HK-2 (cell line): ENCODE measurements at regions not wholly inside any gene's neighbourhood (a gene's known extent, or its start where the extent isn't known, plus 50 kb on each side); places are given as distances from the start of the nearest gene placed in this dataset.

Source experiments
- DNase-seq: peaks from one replicate; pipeline ENCODE4 v3.0.0-alpha.2; 2018; ENCODE audit not compliant: unreplicated experiment

DNA sequence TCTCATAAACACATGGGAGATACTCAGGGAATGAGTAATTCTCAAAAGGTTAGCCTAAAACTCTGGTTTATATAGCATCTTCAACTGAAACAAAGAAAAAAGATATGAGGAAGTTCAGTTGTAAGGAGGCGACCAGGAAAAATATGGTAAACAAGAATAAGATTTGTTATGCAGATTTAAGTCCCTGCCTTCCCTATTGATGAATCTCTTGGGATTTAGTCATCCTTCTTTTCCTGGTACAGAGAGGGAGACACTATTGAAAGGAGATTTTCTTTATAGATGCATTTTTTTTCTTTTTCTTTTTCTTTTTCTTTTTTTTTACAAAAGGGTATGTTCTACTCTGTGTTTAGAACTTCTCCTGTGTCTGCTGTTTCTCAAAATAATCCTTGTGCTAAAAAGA lies 557.5 kb downstream of the DNAJB9 start:
- DNase-seq = no peak

DNA sequence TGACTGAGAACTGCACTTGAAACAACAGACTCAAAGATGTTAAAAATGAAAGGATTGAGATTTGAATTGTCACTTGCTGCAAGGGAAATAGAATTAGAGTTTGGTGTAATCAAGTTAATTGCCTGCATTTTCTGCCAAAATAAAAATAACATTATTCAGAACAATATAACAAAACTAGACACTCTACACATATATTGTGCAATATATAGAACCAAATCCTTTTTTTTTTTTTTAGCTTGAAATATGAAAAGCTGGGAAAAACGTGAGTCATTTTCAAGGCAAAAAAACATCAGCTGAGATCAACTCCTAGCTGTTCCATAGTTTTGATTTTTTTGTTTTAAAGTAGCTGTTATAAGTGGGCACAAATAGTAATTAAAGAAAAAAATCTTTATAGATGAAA lies 561.5 kb downstream of the DNAJB9 start:
- DNase-seq = no peak

GRCh38 chr7:109136893-109137292 lies 567.2 kb downstream of the DNAJB9 start:
- DNase-seq = no peak

GRCh38 chr7:109154748-109155147 lies 585.1 kb downstream of the DNAJB9 start:
- no peak for DNase-seq

GRCh38 chr7:109158246-109158645 lies 588.6 kb downstream of the DNAJB9 start:
- no peak for DNase-seq

DNA sequence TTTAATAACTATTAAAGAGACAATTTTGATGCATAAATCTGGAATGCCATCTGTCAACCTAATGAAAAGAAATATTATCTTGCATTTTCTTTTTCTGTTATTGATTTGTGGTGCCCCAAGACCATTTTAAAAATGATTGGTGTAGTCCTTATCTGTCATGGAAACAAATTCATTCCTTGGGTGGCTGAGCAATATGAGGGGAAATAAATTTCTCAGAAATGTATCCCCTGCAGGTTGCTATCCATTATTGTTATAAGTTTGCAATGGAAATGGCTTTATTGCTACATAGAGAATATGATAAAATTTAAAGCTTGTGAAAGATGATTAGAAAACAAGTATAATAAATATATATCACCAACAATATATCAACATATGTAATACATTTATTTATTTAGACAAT lies 607.0 kb downstream of the DNAJB9 start:
- DNase-seq = no peak

- no peak for DNase-seq
Observed at GRCh38 chr7:109178342-109178741, 608.7 kb downstream of the DNAJB9 start.

- DNase-seq = no peak
Observed at GRCh38 chr7:109179601-109180000, 609.9 kb downstream of the DNAJB9 start.

DNA sequence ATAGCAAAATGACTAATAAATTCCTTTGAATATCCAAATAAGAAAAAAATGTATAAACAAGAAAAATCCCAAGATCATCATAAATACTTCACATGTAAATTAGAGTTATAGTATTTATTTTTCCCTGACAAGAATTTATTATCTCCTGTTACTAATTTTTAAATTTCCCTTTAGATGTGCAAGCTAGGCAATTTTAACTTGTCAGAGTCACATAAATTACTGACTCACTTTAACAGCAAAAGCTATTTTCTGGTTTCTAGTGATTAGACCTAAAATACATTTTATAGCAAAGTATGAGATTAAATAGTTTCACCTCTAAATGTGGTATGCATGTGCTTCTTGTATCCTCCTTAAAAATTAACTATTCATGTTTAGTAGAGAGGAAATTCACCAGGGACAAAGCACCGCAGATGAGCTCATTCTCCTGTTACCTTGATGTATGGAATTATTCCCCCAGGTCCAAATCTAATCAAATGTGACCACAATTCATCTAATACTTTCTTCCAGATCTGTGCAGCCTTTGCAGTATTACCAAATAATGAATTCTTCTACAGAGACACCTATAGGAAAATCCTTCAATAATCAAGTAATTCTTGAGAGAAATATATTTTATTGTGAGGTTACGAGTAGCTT lies 621.2 kb downstream of the DNAJB9 start:
- no peak for DNase-seq

DNA sequence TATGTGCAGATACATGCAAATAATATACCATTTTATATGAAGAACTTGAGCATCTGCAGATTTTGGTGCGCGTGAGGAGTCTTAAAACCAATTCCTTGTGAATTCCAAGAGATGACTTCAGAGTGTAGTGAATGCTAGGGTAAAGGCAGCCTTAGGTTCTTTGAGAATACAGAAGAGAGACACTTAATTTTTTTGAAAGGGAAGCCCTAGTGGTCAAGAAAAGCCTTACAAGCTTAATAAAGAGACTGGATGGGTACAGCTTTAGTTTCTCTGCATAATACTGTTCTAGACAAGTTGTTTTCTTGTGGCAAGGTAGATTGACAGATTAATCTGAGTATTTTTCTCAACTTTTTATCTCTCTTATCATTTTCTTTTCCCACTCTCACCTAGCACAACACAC lies 636.5 kb downstream of the DNAJB9 start:
- no peak for DNase-seq

GRCh38 chr7:109213081-109213480 lies 643.4 kb downstream of the DNAJB9 start:
- DNase-seq = no peak

- no peak for DNase-seq
Observed at GRCh38 chr7:109215341-109215740, 645.7 kb downstream of the DNAJB9 start.

DNA sequence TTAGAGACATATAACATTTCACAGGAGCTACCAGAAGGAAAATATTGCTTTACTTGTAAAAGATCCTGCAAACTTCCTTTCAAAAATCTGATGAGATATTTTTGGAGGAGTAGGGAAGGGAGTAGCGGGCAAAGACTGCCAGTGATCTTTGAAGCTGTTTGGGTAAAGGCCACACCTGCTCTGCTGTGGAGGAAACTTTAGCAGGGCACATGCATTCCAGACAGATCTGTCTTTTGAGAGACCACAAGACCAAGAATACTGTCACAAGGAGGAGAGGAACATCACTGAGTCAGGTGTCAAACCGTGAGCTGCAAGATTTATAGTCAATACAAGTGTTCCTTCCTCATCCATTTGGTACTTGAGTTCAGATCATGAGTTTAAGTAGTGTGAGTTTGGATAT lies 654.4 kb downstream of the DNAJB9 start:
- no peak for DNase-seq

GRCh38 chr7:109226699-109227098 lies 657.0 kb downstream of the DNAJB9 start:
- DNase-seq = no peak

DNA sequence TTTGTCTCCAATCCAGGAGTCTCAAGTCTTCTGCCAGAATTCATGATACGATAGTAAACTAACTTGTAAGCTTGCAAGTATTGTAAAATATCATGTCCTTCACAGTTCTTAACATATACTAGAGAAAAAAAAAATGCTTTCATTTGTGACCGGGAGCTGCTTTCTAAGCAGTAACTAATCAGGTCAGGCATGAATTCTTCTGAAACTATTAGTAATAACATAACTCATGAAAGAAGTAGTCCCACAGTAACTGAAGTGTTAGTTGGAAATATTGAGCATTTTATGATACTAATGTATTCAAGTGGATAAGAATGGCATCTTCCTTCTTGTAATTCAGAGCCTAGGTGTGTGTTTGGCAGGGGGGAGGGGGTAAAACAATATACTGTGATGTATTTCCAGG lies 665.6 kb downstream of the DNAJB9 start:
- no peak for DNase-seq

GRCh38 chr7:109246330-109247077 lies 676.8 kb downstream of the DNAJB9 start:
- no peak for DNase-seq

- DNase-seq = no peak
Observed at GRCh38 chr7:109256762-109257560, 687.3 kb downstream of the DNAJB9 start.

DNA sequence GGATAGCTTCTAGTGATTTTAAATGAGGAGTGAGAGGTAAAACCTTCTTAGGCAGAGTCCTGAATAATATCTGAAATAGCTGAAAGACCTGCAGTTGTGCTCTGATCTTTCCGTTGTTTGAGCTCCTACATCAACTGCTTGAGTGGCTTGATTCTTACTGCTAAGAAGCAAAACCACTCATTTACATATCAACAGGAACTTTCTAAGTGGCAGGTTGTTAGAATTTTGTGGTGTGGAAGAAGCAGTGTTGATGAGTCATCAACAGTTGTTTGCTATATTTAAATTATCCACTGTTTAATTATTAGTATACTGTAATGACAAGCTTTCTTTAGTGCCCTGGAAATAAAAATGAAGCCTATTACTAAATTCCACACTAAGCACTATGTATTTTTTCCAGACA lies 689.5 kb downstream of the DNAJB9 start:
- DNase-seq = no peak

DNA sequence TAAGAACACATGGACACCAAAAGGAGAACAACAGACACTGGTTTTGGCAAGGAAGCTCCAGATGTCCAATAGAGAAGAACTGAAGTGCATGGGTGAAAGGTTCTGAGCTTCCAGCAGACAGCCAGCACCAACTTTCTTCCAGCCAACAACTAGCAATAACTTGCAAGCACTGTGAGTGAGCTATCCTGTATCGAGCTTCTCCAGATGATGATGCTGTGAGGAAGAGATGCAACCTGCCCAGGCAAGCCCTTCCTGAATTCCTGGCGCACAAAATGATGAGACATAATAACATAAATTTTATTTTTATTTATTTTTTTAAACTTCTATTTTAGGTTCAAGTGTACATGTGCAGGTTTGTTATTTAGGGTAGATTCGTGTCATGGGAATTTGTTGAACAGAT lies 692.1 kb downstream of the DNAJB9 start:
- no peak for DNase-seq

GRCh38 chr7:109266610-109267009 lies 696.9 kb downstream of the DNAJB9 start:
- no peak for DNase-seq

DNA sequence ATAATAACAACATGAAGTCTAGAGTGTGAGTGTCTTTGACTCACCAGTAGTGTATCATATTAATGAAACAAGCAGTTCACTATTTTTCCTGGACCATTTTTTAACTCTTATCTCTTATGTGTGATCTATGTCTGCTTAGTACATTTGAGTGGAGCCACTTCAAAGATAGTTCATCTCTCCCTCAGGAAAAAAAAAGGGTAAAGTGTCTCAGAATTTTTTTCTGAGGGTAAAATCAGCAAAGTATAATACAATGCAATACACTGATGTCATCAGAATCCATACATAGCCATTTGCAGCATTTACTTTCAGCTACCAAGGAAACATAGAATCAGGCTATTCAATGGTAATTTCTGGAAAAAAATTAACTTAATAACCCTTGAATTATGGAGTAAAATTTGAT lies 706.7 kb downstream of the DNAJB9 start:
- DNase-seq = no peak

- DNase-seq = no peak
Observed at GRCh38 chr7:109282726-109283125, 713.1 kb downstream of the DNAJB9 start.

- no peak for DNase-seq
Observed at GRCh38 chr7:109284943-109285342, 715.3 kb downstream of the DNAJB9 start.
